ENCODE measurements at regions not wholly inside any gene's neighbourhood (a gene's known extent, or its start where the extent isn't known, plus 50 kb on each side); places are given as distances from the start of the nearest gene placed in this dataset.
"Not testable (repeated sequence)": the region's sequence is repeated elsewhere in the genome, so short reads cannot be mapped to it uniquely, and the experiment has no call there.

DNA sequence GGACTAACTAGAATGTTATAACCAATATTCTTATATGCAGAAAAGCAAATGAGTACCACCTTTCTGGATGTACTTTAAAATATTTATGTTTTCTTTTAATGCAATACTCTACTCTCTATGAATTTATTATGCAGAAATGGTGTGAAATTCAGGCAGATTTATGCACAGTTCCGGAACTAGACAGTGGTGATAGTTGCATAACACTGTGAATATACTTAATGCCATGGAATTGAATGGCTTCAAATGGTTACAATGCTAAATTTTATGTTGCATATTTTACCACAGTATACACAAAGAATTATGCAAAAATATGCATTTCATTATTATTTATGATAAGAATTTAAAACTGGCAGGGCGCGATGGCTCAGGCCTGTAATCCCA lies 287.8 kb upstream of the FN1 start:
- no peak for DNase-seq
- no peak overlapping the region for H3K4me3 ChIP-seq
- no peaks in the 10 kb centered on the region for H3K36me3 ChIP-seq
- no peaks in the 10 kb centered on the region for H3K27me3 ChIP-seq
- TF ChIP-seq POLR2A (IDR thresholded peaks at IDR 0.05): no peak
- TF ChIP-seq, protein P1, sequence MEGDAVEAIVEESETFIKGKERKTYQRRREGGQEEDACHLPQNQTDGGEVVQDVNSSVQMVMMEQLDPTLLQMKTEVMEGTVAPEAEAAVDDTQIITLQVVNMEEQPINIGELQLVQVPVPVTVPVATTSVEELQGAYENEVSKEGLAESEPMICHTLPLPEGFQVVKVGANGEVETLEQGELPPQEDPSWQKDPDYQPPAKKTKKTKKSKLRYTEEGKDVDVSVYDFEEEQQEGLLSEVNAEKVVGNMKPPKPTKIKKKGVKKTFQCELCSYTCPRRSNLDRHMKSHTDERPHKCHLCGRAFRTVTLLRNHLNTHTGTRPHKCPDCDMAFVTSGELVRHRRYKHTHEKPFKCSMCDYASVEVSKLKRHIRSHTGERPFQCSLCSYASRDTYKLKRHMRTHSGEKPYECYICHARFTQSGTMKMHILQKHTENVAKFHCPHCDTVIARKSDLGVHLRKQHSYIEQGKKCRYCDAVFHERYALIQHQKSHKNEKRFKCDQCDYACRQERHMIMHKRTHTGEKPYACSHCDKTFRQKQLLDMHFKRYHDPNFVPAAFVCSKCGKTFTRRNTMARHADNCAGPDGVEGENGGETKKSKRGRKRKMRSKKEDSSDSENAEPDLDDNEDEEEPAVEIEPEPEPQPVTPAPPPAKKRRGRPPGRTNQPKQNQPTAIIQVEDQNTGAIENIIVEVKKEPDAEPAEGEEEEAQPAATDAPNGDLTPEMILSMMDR (IDR thresholded peaks at IDR 0.05): no peak
- no peak overlapping the region for H3K27ac ChIP-seq
- H3K9me3 ChIP-seq: no peaks in the 10 kb centered on the region
- H3K4me1 ChIP-seq: peaks cover 0 to 4% (median 0%) of the 10 kb centered on the region in 4 donors

DNA sequence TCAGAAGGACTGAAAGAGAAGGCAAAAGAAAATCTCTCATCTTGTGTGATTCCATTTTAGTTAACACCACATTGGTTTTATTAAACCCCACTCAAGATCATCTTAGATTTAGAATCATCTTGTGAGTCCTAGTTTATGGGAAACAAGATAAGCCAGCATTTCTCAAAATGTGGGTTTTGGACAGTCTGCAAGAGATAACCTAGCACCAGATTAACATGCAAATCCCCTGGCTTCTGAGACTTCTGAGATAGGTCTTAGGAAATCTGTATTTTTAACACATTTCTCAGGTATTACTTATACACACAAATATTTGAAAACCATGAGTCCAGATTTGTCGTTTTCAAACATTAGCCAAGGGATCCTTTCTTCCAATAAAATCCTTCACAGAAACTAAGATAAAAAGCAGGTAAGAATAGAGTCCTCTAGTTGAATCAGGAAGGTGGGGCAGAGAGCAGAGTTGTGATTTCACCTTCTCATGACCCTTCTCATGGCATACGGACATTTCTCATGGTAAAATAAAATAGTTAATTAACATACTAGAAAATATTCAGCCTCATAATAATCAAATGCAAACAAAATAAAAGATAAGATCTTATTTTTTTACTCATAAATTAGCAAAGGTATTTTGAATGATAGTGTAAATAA lies 287.2 kb upstream of the FN1 start:
- DNase-seq: no peak
- peak overlapping the region in 1 of 4 donors; percentile 32 for H3K27ac ChIP-seq
- TF ChIP-seq, protein P1 (IDR thresholded peaks at IDR 0.05): no peak
- no peak for TF ChIP-seq POLR2A (IDR thresholded peaks at IDR 0.05)
- H3K4me3 ChIP-seq: no peak overlapping the region
- no peaks in the 10 kb centered on the region for H3K9me3 ChIP-seq
- H3K27me3 ChIP-seq: no peaks in the 10 kb centered on the region
- H3K36me3 ChIP-seq: no peaks in the 10 kb centered on the region
- peaks cover 0 to 6% (median 0%) of the 10 kb centered on the region in 4 donors for H3K4me1 ChIP-seq

DNA sequence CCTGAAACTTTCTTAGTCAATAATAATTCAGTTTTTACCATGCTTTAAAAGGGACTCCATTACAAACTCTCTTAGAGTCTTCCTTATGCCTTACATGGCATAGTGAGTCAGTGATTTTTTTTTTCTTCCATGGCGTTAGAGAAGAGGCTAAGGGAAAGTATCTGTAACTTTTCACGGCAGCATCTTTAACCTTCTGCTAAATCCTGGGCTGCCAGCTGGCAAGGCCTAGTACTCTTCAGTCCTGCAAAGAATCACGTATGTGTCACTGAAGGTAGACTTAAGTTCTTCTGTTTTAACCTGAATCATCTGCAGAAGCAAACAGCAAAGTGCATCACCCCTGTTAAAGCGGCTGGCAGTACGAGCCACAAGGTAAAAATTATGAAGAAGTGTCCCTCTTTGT lies 286.3 kb upstream of the FN1 start:
- no peak for DNase-seq
- H3K4me3 ChIP-seq: no peak overlapping the region
- no peaks in the 10 kb centered on the region for H3K27me3 ChIP-seq
- H3K27ac ChIP-seq: peak overlapping the region in 1 of 4 donors; percentile 32
- H3K9me3 ChIP-seq: no peaks in the 10 kb centered on the region
- TF ChIP-seq POLR2A (IDR thresholded peaks at IDR 0.05): no peak
- TF ChIP-seq, protein P1 (IDR thresholded peaks at IDR 0.05): no peak
- peaks cover 0 to 6% (median 0%) of the 10 kb centered on the region in 4 donors for H3K4me1 ChIP-seq
- H3K36me3 ChIP-seq: no peaks in the 10 kb centered on the region

DNA sequence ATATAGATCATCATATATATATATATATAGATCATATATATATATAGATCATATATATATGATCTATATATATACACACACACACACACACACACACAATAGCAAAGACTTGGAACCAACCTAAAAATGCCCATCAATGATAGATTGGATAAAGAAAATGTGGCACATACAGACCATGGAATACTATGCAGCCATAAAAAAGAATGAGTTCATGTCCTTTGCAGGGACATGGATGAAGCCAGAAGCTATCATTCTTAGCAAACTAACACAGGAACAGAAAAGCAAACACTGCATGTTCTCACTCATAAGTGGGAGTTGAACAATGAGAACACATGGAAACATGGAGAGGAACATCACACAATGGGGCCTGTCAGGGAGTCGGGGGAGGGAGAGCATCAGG lies 285.6 kb upstream of the FN1 start:
- H3K27ac ChIP-seq: not testable (repeated sequence)

DNA sequence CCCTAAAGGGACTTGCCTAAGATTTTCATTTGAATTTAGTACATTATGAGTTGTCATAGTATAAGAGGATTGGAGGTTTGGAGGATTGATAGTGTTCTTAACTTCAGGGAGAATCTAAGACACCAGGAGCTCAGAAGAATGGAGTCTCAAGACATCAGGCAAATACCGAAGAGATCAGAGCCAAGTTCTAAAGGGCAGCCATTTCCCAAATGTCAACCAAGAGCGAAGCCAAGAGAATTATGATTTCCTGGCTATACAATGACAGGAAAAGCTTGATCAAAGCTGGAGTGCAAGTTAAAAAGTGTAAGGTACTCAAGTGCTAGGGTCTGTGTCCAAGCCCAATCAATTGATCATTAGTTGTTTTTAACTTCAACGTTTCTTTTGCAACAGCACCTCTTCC lies 283.0 kb upstream of the FN1 start:
- Histone ChIP-seq H3K9me3 (no peaks in the 10 kb centered on the region), H3K4me1 (peaks cover 0 to 6% (median 0%) of the 10 kb centered on the region in 4 donors), H3K27ac (no peak overlapping the region), H3K36me3 (no peaks in the 10 kb centered on the region), H3K4me3 (no peak overlapping the region), H3K27me3 (no peaks in the 10 kb centered on the region)
- no peak for DNase-seq
- TF ChIP-seq, protein P1 (IDR thresholded peaks at IDR 0.05): no peak
- TF ChIP-seq POLR2A (IDR thresholded peaks at IDR 0.05): no peak

More for the DNA sequence above, 285.6 kb upstream of the FN1 start:
- H3K4me3 ChIP-seq, H3K9me3 ChIP-seq, H3K36me3 ChIP-seq, DNase-seq, H3K27me3 ChIP-seq, H3K4me1 ChIP-seq: not testable (repeated sequence)

DNA sequence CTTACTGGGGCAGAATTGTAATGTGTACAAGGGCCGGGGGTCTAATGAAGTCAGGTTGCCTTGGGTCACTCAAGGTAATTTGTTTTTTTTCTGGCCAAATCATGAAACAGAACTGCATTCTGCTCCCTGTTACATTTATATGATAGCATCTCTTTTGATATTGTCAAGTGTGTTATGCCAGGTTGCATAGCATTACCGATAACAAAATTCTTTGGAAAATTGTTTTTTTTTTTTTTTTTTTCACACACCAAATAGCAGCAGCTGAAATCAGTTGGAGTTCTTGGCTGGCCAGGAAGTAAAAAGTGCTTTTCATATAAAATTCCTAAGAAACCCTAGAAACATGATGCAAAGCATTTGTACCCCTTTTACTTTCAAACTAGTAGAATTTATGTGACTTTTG lies 282.6 kb upstream of the FN1 start:
- no peak for TF ChIP-seq POLR2A (IDR thresholded peaks at IDR 0.05)
- TF ChIP-seq, protein P1 (IDR thresholded peaks at IDR 0.05): no peak
- peaks cover 0 to 6% (median 0%) of the 10 kb centered on the region in 4 donors for H3K4me1 ChIP-seq

More for the DNA sequence above, 282.6 kb upstream of the FN1 start:
- Histone ChIP-seq H3K9me3 (no peaks in the 10 kb centered on the region), H3K27me3 (no peaks in the 10 kb centered on the region), H3K36me3 (no peaks in the 10 kb centered on the region), H3K4me3 (no peak overlapping the region), H3K27ac (no peak overlapping the region)
- no peak for DNase-seq
